ENCODE measurements at regions not wholly inside any gene's neighbourhood (a gene's known extent, or its start where the extent isn't known, plus 50 kb on each side); places are given as distances from the start of the nearest gene placed in this dataset.

- DNase-seq (ENCODE audit: low read depth) = no peak
These were observed 632.7 kb upstream of the ID2 start for GRCh38 chr2:8049176-8049575.

- no peak for DNase-seq (ENCODE audit: low read depth)
These were observed 631.8 kb upstream of the ID2 start for GRCh38 chr2:8049851-8050571.

DNA sequence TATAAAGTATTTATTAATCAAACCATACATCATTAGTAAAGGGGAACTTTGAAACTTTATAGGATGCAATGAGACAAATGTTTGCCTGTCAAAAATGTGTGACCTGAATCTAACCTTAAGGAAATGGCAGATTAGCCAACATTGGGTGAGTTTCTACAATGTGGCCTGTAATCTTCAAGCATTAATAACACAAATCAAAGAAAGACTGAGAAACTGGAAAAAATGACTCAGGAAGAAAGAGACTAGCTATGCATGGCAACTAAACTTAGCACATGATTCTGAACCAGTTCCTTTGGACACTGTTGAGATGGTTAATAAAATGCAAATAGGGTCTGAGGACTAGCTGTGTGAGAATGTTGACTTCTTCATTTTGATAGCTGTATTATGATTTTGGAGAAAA is 628.6 kb upstream of the ID2 start:
- DNase-seq (ENCODE audit: low read depth) = no peak

GRCh38 chr2:8054070-8054469 is 627.8 kb upstream of the ID2 start:
- DNase-seq (ENCODE audit: low read depth) = no peak

DNA sequence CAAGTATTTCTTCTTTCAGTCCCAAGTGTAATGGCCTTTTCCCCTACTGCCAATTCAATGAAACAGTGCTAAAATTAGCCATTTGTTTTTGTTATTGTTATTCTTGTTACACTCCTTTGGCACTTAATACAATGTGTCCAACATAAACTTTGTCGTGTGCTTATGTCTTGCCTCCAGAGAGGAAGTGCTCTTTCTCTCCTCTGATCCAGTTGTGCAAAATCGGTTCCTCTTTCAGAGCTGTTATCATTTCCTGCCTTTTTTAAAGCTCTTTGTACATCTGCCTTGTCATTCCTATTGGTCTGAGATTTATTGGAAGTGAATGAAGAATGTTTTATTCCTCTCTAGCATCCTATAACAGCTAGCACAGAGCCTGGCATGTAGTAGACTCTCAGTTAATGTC is 623.2 kb upstream of the ID2 start:
- no peak for DNase-seq (ENCODE audit: low read depth)

DNA sequence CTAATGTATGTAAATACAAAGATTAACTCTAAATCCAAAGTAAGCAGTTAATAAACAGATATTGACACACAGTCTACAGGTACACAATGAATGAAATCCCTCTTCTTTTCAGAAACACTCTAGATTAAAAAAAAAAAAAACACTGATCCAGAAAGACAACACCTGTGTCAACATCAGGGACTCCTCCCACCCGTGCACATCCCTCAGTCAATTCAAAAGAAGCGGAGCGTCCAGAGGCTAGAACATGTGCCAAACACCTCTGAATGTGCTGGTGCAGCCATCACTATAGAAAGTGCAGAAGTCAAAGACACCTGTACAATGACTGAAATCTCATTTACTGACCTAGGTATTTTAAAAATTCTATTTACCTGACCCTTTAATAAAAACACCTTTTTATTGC is 622.6 kb upstream of the ID2 start:
- DNase-seq (ENCODE audit: low read depth) = no peak

GRCh38 chr2:8059794-8060193 is 622.1 kb upstream of the ID2 start:
- DNase-seq (ENCODE audit: low read depth) = no peak

GRCh38 chr2:8061219-8061618 is 620.6 kb upstream of the ID2 start:
- no peak for DNase-seq (ENCODE audit: low read depth)

- DNase-seq (ENCODE audit: low read depth) = no peak
These were observed 617.3 kb upstream of the ID2 start for GRCh38 chr2:8064603-8065002.

- no peak for DNase-seq (ENCODE audit: low read depth)
These were observed 616.7 kb upstream of the ID2 start for GRCh38 chr2:8065191-8065590.

DNA sequence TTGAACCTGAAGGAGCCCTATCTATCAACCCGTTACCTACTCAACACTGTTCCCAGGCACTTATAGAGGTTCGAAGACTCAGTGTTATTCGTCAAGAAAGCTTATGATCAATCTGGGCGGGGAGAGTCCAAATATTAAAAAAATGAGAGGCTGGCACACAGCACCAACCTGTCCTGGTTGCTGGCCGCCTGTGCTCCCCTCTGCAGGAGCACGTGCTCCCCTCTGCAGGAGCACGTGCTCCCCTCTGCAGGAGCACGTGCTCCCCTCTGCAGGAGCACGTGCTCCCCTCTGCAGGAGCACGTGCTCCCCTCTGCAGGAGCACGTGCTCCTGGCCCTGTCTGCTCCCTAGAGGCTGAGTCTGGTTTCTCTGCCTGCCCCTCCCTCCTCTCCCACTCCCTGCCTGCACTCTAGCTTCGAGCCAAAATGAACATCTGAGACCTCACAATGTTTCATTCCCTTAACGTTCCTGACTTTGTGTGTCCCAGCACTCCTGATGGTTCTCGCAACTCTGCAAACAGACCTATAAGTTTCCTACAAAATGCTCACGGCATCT is 614.0 kb upstream of the ID2 start:
- no peak for DNase-seq (ENCODE audit: low read depth)

DNA sequence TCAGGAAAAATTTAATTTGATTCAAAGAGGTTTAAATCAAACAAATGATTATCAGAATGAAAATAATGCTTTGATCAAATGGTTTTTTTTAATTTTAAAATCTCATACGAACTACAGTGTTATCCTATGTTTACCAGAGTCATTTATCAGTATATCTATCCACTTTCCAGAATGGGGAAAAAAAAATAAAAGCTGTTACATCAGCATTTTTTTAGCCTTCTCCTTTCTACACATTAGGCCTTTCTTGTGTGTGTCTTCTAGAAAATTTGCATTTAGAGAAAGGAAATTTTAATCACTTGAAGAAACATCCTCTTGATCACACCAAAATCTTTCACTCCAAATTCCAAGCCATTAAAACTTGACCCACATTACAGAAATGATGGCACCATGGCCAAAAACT is 608.9 kb upstream of the ID2 start:
- no peak for DNase-seq (ENCODE audit: low read depth)

GRCh38 chr2:8073916-8074315 is 607.9 kb upstream of the ID2 start:
- DNase-seq (ENCODE audit: low read depth) = no peak

GRCh38 chr2:8076448-8077342 is 605.2 kb upstream of the ID2 start:
- no peak for DNase-seq (ENCODE audit: low read depth)

- DNase-seq (ENCODE audit: low read depth) = no peak
These were observed 603.2 kb upstream of the ID2 start for GRCh38 chr2:8078705-8079104.

DNA sequence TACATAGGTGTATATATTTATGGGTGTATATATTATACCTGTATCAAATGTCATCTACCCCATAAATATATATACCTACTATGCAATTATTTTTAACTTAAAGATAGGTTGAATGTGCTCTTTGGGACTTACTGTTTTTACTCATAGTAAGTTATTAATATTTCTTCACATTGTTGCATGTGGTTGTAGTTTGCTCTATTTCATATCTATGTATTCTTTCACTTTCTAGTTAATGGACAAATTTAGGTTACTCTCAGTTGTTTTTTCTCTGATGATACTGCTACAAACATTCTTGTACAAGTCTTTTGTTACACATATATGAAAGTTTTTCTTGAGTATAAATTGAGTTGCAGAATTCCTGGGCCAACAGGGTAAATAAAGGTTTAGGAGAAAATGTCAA is 601.8 kb upstream of the ID2 start:
- no peak for DNase-seq (ENCODE audit: low read depth)

- no peak for DNase-seq (ENCODE audit: low read depth)
These were observed 600.7 kb upstream of the ID2 start for GRCh38 chr2:8081130-8081529.

- DNase-seq (ENCODE audit: low read depth) = no peak
These were observed 599.0 kb upstream of the ID2 start for GRCh38 chr2:8082840-8083239.

DNA sequence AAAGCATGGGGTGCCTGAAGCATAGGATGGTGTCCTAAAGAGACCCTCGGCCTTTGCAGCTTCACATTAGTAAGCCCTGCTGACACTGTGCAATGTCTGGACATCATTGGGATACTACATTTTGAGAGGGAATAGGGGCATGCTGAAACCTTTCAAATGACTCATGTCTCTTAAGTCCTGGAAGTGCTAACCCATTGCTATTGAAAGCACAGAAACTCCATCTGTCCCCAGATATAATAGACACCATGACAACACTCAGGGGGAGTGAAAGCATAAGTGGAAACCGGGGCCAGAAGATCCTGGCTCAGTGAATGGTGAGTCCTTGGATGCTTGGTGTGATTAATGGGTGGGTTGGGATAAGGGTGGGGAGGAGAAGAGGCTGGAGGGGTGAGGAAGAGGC is 595.5 kb upstream of the ID2 start:
- no peak for DNase-seq (ENCODE audit: low read depth)

GRCh38 chr2:8086796-8087479 is 594.9 kb upstream of the ID2 start:
- no peak for DNase-seq (ENCODE audit: low read depth)

DNA sequence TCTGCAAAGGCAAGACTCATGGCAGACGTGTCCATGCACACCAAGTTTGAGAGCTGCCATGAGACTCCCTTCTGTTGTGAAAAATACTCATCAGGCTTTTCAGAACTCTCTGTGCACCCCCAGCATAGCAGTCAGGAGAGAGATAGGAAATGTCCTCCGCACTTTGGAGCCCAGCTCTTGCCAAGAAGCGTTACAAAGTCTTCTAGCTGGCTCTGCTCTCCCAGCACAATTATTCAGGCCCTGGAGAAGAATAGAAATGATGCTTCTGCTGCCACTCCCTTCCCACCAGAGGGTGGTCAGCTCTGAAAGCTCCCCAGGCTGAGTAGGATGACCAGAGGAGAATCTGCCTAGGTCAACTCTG is 594.4 kb upstream of the ID2 start:
- DNase-seq (ENCODE audit: low read depth) = no peak

DNA sequence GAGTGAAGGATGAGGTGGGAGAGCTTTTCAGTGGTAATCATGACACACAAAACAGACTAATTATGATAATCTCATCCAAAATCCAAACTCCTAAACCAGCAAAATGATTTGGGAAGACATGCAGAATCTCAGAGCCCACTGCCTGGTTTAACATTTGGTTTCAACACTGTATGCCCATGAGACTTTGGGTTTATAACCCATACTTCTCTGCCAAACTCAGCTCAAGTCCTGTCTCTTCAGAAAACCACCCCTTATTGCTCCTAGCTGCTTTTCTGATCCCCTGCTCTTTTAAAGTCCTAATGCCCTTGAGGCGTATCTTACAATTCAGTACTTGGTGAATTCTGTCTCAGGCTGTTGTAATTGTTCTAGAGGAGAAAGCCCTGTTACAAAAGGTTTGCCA is 593.0 kb upstream of the ID2 start:
- DNase-seq (ENCODE audit: low read depth) = no peak

GRCh38 chr2:8089596-8089995 is 592.3 kb upstream of the ID2 start:
- no peak for DNase-seq (ENCODE audit: low read depth)
